HepG2 (cell line): ENCODE measurements at regions not wholly inside any gene's neighbourhood (a gene's known extent, or its start where the extent isn't known, plus 50 kb on each side); places are given as distances from the start of the nearest gene placed in this dataset.

ENCODE experiments used
- ATAC-seq: fragments of 200-7000 bp; cut with Tn5 transposase; 3 replicates; pipeline ENCODE4 v1.9.1; 2020; ENCODE audit warnings: mild to moderate bottlenecking, moderate library complexity
- BruUV-seq: library from RNA; stranded (reverse); fragments of 400-500 nt; replicated peaks from 2 replicates; lab custom pipeline; 2021; lab: Mats Ljungman, UMichigan
- CTCF ChIA-PET: fragments of 300-600 bp; formaldehyde crosslinking; extraction: SDS; loops from one replicate; lab custom pipeline; 2021; ENCODE audit warnings: low total read pairs, inconsistent platforms, low intra/inter-chr PET ratio; lab: Yijun Ruan, JAX
- POLR2A ChIA-PET: fragments of 350-600 bp; sonication (Branson Sonifier 250); formaldehyde crosslinking; loops from one replicate; lab custom pipeline; 2020; ENCODE audit warnings: antibody characterized with exemption, inconsistent platforms; lab: Yijun Ruan, JAX
- DNase-seq: peaks from one replicate; pipeline ENCODE4 v3.0.0-alpha.2; 2015; ENCODE audit warnings: low spot score
- FAIRE-seq: peaks from 3 replicates; lab custom pipeline; 2011; peaks lifted over from hg19 to GRCh38; lab: Jason Lieb, UNC
- H2AFZ ChIP-seq: one replicate; pipeline ENCODE4 v1.6.1; 2011; ENCODE audit warnings: low read length, inconsistent platforms
- H3K27ac ChIP-seq: fragments of 300-600 bp; 3 replicates; pipeline ENCODE4 v1.8.0; 2011; ENCODE audit warnings: mixed run types, mild to moderate bottlenecking, mixed read lengths, low read length, inconsistent platforms; ENCODE audit not compliant: insufficient read depth; ENCODE audit errors: extremely low read length
- H3K27me3 ChIP-seq, 2 experiments: fragments of 200-600 bp in 1 of 2; 2 replicates in 1 of 2; 3 replicates in 1 of 2; pipeline versions ENCODE4 v1.6.0 to v1.8.0; 2011; ENCODE audit warnings: low read length in 2 of 2, mild to moderate bottlenecking in 2 of 2, moderate library complexity in 2 of 2, inconsistent platforms in 1 of 2; ENCODE audit not compliant: insufficient read depth in 2 of 2, control insufficient read depth in 1 of 2
- H3K36me3 ChIP-seq, 2 experiments: fragments of 200-600 bp in 1 of 2; replicated peaks in 1 of 2; 2 replicates in 1 of 2; 3 replicates in 1 of 2; pipeline versions ENCODE4 v1.5.1 to v1.8.0; 2011; ENCODE audit warnings: low read length in 2 of 2, inconsistent platforms in 1 of 2; ENCODE audit not compliant: insufficient read depth in 2 of 2, control insufficient read depth in 1 of 2
- H3K4me1 ChIP-seq: 2 replicates; pipeline ENCODE4 v1.5.1; 2012; ENCODE audit warnings: low read length, inconsistent platforms; ENCODE audit not compliant: insufficient read depth
- H3K4me2 ChIP-seq: 2 replicates; pipeline ENCODE4 v1.6.0; 2011; ENCODE audit warnings: low read depth, low read length, inconsistent platforms
- H3K4me3 ChIP-seq, 3 experiments: fragments of 200-600 bp in 1 of 3; sonication (generic), shearing (Covaris generic) in 1 of 3; replicated peaks in 1 of 3; 2 replicates each; pipeline ENCODE4 v1.5.1; 2011 to 2016; ENCODE audit warnings: low read length in 3 of 3, inconsistent platforms in 2 of 3, low read depth in 2 of 3, mild to moderate bottlenecking in 2 of 3, control low read depth in 1 of 3, mixed read lengths in 1 of 3; ENCODE audit not compliant: insufficient read depth in 1 of 3
- H3K79me2 ChIP-seq: one replicate; pipeline ENCODE4 v1.6.1; 2011; ENCODE audit warnings: low read length, inconsistent platforms; ENCODE audit not compliant: insufficient read depth
- H3K9ac ChIP-seq: 2 replicates; pipeline ENCODE4 v1.6.0; 2011; ENCODE audit warnings: mild to moderate bottlenecking, low read depth, low read length, inconsistent platforms; ENCODE audit not compliant: insufficient read depth
- H3K9me3 ChIP-seq: 2 replicates; pipeline ENCODE4 v1.5.1; 2012; ENCODE audit warnings: mild to moderate bottlenecking, low read length
- H4K20me1 ChIP-seq: 2 replicates; pipeline ENCODE4 v1.6.0; 2011; ENCODE audit warnings: inconsistent platforms, mild to moderate bottlenecking, low read length, moderate library complexity; ENCODE audit not compliant: insufficient read depth
- SIX1 ChIP-seq: sonication (generic); formaldehyde crosslinking; IDR thresholded peaks from 2 replicates; pipeline ENCODE4 v1.4.0; 2020; ENCODE audit warnings: missing genetic modification reagents, borderline replicate concordance
- ZNF142 ChIP-seq: sonication (generic); formaldehyde crosslinking; IDR thresholded peaks from 2 replicates; pipeline ENCODE4 v1.4.0; 2020; ENCODE audit warnings: missing genetic modification reagents
- ZNF512B ChIP-seq: sonication (generic); formaldehyde crosslinking; IDR thresholded peaks from 2 replicates; pipeline ENCODE4 v1.5.1; 2020; ENCODE audit warnings: missing genetic modification reagents, mild to moderate bottlenecking, borderline replicate concordance
- ZNF792 ChIP-seq: IDR thresholded peaks from 2 replicates; pipeline ENCODE4 v1.6.1; 2016
- WGBS: methylation state at CpG from one replicate; pipeline ENCODE4 v1.1.6; 2017; ENCODE audit warnings: low lambda C conversion rate; 5-methylcytosine and 5-hydroxymethylcytosine counted together
- in situ Hi-C: cut with HindIII; loops from 2 replicates; pipeline ENCODE4 v1.10.0; 2017; ENCODE audit warnings: low pct_unique_long_range_greater_than_20kb; ENCODE audit not compliant: extremely low pct_ligation_motif_present
- intact Hi-C: fragments of 100-400 bp; cut with micrococcal nuclease; formaldehyde crosslinking; loops from one replicate; pipeline ENCODE4 v1.10.0; 2022; ENCODE audit not compliant: unreplicated experiment

GRCh38 chrX:137172317-137172948 lies 138.6 kb upstream of the GPR101 start (continued):
- no peak for TF ChIP-seq ZNF142
- TF ChIP-seq, all 625 proteins: peak for 0

GRCh38 chrX:137171626-137172025 lies 137.8 kb upstream of the GPR101 start:
- no TSS peak for BruUV-seq
- in situ Hi-C loops (no loop called here), intact Hi-C loops (no loop called here)
- H3K9me3 ChIP-seq, result no peaks in the 10 kb centered on the region
- no peaks in the 10 kb centered on the region for H3K4me1 ChIP-seq
- FAIRE-seq, result no peak
- CTCF ChIA-PET, result no interaction called here
- H3K4me3 ChIP-seq, result no peak overlapping the region
- no peaks in the 10 kb centered on the region for H4K20me1 ChIP-seq
- no peak overlapping the region for H3K27ac ChIP-seq
- WGBS, result no CpG with 5 or more reads among the region's 1 CpG
- no peaks in the 10 kb centered on the region for H3K79me2 ChIP-seq
- H3K4me2 ChIP-seq, result no peak overlapping the region
- POLR2A ChIA-PET, result no interaction called here
- no peak overlapping the region for H3K9ac ChIP-seq
- H3K36me3 ChIP-seq, result no peaks in the 10 kb centered on the region
- no peak overlapping the region for H2AFZ ChIP-seq
- no peaks in the 10 kb centered on the region for H3K27me3 ChIP-seq
- no peak for DNase-seq
- no peak for ATAC-seq
- no peak for TF ChIP-seq ZNF512B (CRISPR knock-in tag)
- no peak for TF ChIP-seq SIX1 (CRISPR knock-in tag)
- TF ChIP-seq ZNF792 (CRISPR knock-in tag), result no peak
